ENCODE measurements at regions not wholly inside any gene's neighbourhood (a gene's known extent, or its start where the extent isn't known, plus 50 kb on each side); places are given as distances from the start of the nearest gene placed in this dataset.
"Not testable (repeated sequence)": the region's sequence is repeated elsewhere in the genome, so short reads cannot be mapped to it uniquely, and the experiment has no call there.

DNA sequence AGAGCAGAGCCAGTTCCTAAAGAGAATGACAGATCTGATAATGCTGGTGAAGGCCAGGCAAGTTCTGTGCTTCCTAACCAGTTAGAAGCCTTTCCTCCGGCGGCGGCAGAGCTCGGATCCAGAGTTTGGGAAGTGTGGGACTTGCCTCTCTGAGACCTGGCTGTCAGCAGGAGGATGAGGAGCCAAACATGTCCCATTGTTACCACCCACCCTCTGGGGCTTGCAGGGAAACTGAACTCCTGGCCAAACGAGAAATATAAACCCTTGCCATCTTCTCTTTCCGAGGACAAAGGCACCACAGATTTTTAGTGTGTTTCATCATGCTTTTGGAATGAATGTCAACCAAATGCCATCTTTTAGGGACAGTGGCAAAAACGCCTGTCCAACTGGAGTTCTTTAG lies 80.2 kb upstream of the SMURF2 start:
- no peak for DNase-seq (ENCODE audit: low read depth)
- no peak for TF ChIP-seq CTCF (IDR thresholded peaks at IDR 0.05; ENCODE audit: insufficient read depth, low read depth, low read length, missing control alignments)
- H3K4me3 ChIP-seq (ENCODE audit: low read length) = no peak overlapping the region

DNA sequence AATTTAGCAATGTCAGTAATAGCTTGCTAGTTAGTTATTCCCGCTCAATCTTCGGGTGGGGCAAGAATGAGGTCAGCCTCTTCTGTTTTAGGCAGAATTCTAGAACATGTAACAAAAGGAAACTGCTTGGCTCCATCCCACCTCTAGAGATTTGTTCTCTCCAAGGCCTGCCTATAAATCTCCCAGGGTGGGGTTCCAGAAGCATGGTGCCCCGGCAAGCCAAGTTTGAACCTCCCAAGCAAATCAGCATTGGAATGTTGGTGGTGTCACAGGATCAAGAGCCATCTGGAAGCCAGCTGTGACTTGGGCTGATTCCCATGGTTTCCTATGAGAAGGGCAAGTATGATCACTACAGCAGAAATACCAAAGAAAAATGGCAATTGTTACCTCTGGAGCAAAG lies 79.8 kb upstream of the SMURF2 start:
- H3K4me3 ChIP-seq (ENCODE audit: low read length); DNase-seq (ENCODE audit: low read depth): not testable (repeated sequence)

- no peak overlapping the region for H3K4me3 ChIP-seq (ENCODE audit: low read length)
- peak; percentile 19 for DNase-seq (ENCODE audit: low read depth)
- no peak for TF ChIP-seq CTCF (IDR thresholded peaks at IDR 0.05; ENCODE audit: insufficient read depth, low read depth, low read length, missing control alignments)
Measured at GRCh38 chr17:64741038-64741641, 79.0 kb upstream of the SMURF2 start.

DNA sequence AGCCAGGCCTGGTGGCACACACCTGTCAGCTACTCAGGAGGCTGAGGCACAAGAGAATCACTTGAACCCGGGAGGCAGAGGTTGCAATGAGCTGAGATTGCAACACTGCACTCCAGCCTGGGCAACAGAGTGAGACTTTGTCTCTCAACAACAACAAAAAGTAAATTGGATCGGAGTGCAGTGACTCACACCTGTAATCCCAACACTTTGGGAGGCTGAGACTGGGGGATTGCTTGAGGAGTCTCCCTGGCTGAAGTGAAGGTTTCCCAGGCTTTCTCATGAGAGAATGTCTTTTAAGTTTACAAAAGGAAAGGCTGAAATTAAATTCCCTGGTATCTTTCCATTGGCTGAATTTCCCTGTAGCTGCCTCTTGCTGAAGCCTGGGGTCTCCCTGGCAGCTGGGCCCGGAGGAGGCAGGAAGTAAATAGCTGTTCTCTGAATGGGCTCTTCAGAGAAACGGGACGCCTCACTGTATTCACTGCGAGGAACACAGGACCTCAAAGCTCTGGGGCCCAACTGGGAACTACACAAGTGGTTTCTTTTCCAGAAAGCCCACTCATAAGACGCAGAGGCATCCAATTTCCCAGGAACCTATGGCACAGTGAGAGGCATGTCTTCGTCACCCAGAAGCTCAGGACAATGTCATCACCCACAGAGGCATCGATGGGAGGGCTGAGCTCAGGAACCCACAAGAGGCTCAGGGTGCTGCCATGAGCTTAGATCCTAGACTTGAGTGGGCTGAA lies 77.4 kb upstream of the SMURF2 start:
- peak; percentile 50 for DNase-seq (ENCODE audit: low read depth)
- TF ChIP-seq CTCF (IDR thresholded peaks at IDR 0.05; ENCODE audit: insufficient read depth, low read depth, low read length, missing control alignments) = no peak
- H3K4me3 ChIP-seq (ENCODE audit: low read length) = no peak overlapping the region

DNA sequence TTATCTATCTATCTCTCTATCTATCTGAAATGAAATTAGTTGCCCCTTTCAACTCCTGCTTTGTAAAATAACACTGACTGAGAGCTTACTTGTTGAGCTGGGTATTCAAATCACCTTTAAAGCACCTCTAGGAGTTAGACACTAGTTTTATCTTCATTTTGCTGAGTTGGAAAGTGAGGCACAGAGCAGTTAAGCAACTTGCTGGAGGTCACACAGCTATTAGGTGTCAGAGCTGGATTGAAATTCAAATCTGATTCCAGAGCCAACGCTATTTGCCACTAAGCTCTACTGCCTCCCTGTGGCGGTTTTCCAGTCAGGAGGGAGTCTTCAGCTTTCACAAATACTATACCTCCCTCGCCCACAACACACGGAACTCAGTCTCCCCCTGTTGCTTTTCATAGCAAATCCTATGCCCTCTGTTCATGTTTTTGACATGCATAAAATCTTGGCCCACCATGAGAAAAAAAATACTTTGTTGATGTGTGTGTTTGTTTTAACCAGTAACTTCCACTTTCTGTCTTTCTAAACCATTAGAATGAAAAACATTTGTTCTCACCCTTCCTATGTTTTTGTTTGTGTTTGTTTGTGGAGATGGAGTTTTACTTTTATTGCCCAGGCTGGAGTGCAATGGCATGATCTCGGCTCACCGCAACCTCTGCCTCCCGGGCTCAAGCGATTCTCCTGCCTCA lies 74.8 kb upstream of the SMURF2 start:
- TF ChIP-seq CTCF (IDR thresholded peaks at IDR 0.05; ENCODE audit: insufficient read depth, low read depth, low read length, missing control alignments) = peak; percentile 63
- DNase-seq (ENCODE audit: low read depth) = peak; percentile 56
- H3K4me3 ChIP-seq (ENCODE audit: low read length) = no peak overlapping the region

DNA sequence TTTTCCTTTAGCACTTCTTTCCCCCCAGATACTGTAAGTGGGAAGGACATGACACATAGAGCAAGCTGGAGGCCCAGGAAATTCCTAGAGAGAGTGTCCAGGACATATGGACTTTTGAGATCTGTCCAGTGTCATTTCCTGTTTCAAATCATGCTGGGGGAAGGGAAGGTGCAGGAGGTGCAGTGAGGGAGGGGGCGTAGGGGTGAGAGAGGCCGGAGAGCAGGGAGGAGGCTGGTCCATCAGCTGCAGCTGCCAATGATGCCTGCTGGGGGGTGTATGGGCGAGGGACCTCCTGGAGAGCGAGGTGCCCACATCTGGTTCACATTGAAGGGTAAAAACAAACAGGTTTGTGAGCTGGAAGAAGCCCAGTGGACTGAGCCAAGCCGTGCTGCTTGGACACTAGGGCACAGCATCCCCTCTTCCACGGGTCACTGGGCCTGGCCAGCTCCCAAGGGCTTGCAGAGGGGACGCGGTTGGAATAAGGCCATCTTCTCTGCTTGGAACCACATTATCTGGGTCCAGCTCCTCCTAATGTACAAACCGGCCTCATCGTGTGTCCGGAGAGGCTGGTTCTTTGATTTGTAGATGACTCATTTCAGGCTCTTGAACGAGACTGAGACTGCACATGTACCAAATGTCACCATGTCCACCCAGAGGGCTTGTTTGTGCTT lies 70.4 kb upstream of the SMURF2 start:
- H3K4me3 ChIP-seq (ENCODE audit: low read length) = no peak overlapping the region
- DNase-seq (ENCODE audit: low read depth) = peak; percentile 15
- TF ChIP-seq CTCF (IDR thresholded peaks at IDR 0.05; ENCODE audit: insufficient read depth, low read depth, low read length, missing control alignments) = no peak

DNA sequence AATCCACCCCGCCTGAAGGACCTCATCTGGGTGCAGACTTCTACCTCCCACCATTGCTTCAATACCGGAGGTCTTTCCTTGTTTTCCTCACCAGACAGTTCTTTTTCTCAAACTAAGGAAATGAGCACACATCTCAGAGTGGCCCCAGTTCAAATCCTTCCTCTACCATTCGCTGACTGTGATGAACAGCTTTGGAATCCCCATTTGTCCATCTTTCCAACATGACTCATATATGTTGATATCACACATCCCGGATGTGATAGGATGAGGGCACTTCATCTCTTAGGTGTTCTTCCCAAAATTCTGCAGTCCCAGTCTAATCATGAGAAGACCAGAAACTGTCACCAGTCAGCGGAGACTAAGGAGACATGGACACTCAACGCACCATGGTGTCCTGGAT lies 67.9 kb upstream of the SMURF2 start:
- peak; percentile 65 for DNase-seq (ENCODE audit: low read depth)
- not testable (repeated sequence) for H3K4me3 ChIP-seq (ENCODE audit: low read length)

Measured in epithelial cell of esophagus (primary cell).